Right ventricle myocardium inferior (tissue), 1 donor: ENCODE measurements at regions not wholly inside any gene's neighbourhood (a gene's known extent, or its start where the extent isn't known, plus 50 kb on each side); places are given as distances from the start of the nearest gene placed in this dataset.

ENCODE experiments used
- ATAC-seq: fragments of 200-7000 bp; cut with Tn5 transposase; one replicate; pipeline ENCODE4 v1.9.1; 2020; ENCODE audit warnings: mild to moderate bottlenecking, moderate library complexity
- DNase-seq: peaks from one replicate; pipeline ENCODE4 v3.0.0; 2021; ENCODE audit errors: missing footprints
- intact Hi-C: fragments of 100-400 bp; cut with DNase I; formaldehyde crosslinking; loops from one replicate; pipeline ENCODE4 v1.11.0; 2022
- donor health status: DM: no; HTN: yes; CAD: no; lungs with severe emphysema.

GRCh38 chr10:65500716-65501115 lies 1425.1 kb upstream of the LRRTM3 start:
- no peak for DNase-seq
- intact Hi-C loops = no loop called here

DNA sequence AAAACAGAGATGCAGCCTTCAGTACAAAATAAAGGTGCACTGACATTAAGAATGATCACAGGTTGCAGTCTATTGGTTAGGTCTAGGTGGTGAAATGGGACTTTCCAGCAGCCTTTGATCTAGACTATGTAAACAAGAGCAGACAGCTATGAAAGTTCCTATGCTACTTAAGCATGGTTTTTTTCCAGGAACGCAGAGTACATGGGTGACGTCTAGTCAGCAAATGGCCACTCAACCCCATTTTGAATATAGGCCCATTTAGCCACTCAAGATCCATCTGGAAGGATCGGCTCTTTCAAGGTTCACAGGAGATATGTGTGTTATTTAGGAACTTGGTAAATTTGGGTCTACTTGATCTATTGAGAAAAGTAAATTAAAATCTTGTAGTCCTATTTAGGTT lies 1424.6 kb upstream of the LRRTM3 start:
- intact Hi-C loops = no loop called here
- DNase-seq = no peak
- ATAC-seq = no peak

More at GRCh38 chr10:65500716-65501115, 1425.1 kb upstream of the LRRTM3 start:
- no peak for ATAC-seq

- intact Hi-C loops = no loop called here
- DNase-seq = no peak
- no peak for ATAC-seq
Observed at GRCh38 chr10:65518379-65518778, 1407.5 kb upstream of the LRRTM3 start.

GRCh38 chr10:65528986-65529385 lies 1396.8 kb upstream of the LRRTM3 start:
- DNase-seq (no peak), ATAC-seq (no peak)
- intact Hi-C loops = no loop called here

DNA sequence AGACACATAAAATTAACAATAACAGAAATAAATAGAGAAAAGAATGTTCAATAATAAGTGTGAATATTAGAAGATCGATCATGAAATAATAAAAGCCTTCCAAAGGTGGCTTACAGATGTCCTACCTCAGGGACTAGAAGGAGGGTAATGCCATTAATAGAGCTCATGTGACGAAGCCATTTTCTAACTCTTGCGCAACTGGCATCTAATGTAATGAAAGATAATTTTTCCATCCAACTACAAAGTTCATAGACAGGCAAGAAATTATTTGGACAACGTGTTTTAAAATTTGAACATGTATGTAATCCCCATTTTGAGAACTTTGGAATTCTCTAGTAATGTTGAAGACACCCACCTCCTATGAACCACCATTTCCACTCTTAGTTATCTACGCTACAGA lies 1394.3 kb upstream of the LRRTM3 start:
- DNase-seq = no peak
- intact Hi-C loops = no loop called here
- ATAC-seq = no peak

GRCh38 chr10:65534771-65535170 lies 1391.1 kb upstream of the LRRTM3 start:
- ATAC-seq (no peak), DNase-seq (no peak)
- intact Hi-C loops = no loop called here

DNA sequence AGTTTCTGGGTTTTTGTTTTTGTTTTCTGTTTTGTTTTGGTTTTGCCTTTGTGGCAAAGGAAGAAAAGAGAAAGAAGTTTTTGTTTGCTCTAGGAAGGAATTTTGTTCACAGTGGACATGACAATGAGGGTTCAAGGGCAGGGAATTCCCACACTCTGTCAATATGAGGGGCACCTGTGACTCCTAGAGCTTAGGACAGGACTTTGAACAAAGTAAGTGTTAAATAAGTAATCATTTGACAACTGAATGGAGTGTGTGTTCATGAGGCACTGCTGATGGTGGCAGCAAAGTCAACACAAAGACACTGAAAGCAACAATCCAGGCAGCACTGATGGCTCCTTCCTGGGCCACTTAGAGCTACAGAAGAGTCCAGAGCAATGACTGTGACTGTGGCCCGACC lies 1381.1 kb upstream of the LRRTM3 start:
- intact Hi-C loops = no loop called here
- ATAC-seq (no peak), DNase-seq (no peak)

GRCh38 chr10:65548001-65548400 lies 1377.8 kb upstream of the LRRTM3 start:
- ATAC-seq (no peak), DNase-seq (no peak)
- intact Hi-C loops = no loop called here

DNA sequence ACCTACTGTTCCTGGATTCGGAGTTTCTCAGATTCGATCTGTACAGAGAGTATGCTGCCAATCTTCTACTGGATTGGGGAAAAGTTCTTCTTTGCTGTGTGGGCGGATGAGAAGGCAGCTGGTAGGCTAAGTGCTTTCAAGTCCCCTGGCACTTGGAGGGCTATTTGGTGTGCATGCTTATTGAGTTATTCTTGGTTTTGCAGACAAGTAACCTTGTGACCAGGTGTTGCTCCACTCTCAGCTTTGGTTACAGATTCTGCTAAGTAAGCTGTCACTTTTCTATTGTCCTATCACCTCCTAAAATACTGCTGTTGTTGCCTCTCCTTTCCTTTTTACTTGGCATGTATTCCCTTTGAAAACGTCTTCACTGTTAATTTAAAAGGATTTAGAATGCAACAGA lies 1375.1 kb upstream of the LRRTM3 start:
- no peak for ATAC-seq
- DNase-seq = no peak
- intact Hi-C loops = no loop called here

DNA sequence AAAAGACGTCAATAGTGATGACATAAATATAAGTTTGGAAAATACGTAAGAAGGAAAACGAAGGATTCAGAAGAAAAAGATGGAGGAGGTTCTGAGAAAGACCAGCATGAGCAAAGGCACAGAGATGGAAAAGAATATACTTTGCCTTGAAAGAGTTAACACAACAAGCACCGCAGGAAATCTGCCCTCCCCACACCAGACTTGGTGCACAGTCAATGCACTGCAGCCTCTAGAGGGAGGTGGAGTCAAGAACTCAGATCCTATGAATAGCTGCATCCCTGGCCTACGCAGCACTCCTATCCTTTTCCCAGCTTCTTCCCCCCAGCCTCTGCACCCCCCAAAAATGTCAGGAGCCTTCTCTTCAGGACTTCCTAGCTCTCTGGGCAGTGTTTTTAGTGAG lies 1370.6 kb upstream of the LRRTM3 start:
- ATAC-seq (no peak), DNase-seq (no peak)
- intact Hi-C loops = no loop called here

DNA sequence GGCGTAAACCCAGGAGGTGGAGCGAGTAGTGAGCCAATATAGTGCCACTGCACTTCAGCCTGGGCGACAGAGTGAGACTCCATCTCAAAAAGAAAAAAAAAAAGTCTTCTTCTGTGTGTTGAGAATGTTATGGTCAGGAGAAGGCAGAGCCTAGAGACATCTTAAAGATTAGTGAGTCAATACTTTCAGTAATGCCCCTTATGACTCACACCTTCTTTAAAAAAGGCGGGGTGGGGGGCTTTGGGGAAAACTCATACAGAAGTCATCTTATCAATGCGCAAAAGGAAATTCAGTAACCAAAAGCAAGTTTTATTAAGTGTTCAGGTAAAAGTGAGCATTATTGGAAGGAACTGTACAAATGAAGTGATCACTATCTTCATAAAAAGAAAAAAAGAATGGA lies 1369.8 kb upstream of the LRRTM3 start:
- DNase-seq (no peak), ATAC-seq (no peak)
- intact Hi-C loops = no loop called here

- DNase-seq (no peak), ATAC-seq (no peak)
- intact Hi-C loops = no loop called here
Observed at GRCh38 chr10:65559369-65559768, 1366.5 kb upstream of the LRRTM3 start.

GRCh38 chr10:65565246-65565645 lies 1360.6 kb upstream of the LRRTM3 start:
- ATAC-seq (no peak), DNase-seq (no peak)
- intact Hi-C loops = no loop called here

DNA sequence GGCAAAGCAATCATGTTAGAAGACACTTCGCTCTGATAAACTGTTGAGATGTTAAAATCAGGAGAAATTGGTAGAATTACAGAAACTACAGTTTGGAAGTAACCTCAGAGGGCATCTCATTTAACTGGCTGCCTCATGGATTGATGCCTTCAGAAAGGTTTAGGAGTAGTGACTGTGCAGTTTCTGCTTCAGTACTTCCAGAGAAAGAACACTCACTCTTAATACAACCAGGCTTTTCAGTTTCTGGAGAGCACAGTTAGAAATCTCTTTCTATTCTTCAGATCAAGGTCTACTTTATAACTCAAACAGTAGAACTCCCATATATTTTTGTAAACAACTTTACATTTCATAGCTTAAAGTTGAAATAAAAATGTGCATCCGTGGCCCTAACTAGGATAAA lies 1358.9 kb upstream of the LRRTM3 start:
- intact Hi-C loops = no loop called here
- DNase-seq = no peak
- ATAC-seq = no peak

- intact Hi-C loops = no loop called here
- DNase-seq = peak; percentile 63
- peak; percentile 48 for ATAC-seq
Observed at GRCh38 chr10:65570143-65571010, 1355.5 kb upstream of the LRRTM3 start.

DNA sequence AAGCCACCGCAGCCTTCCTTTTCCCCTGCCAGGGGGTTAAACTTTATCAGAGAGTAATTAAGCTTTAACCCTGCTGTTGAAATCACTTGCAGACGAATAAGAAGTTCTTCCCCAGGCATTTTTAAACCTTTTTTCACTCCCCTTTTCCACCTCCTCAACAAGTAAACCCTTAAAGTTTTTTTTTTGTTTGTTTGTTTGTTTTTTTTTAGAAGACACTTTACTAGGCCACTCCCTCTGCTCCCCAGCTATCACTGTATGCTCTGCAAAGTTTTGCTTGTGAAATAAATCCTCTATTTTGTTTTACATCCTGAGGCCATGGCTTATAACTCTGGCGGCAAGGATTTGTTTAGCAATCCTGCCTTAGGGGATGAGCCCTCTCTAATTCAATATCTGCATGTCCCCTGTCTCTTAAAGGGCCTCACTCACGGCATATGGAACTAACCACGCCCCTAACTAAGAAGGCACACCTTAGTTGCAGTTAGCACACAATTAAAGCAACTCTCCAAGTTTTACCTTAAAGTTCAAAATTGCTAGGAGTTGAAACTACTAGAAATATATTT lies 1354.7 kb upstream of the LRRTM3 start:
- DNase-seq = no peak
- intact Hi-C loops = no loop called here
- ATAC-seq = no peak

DNA sequence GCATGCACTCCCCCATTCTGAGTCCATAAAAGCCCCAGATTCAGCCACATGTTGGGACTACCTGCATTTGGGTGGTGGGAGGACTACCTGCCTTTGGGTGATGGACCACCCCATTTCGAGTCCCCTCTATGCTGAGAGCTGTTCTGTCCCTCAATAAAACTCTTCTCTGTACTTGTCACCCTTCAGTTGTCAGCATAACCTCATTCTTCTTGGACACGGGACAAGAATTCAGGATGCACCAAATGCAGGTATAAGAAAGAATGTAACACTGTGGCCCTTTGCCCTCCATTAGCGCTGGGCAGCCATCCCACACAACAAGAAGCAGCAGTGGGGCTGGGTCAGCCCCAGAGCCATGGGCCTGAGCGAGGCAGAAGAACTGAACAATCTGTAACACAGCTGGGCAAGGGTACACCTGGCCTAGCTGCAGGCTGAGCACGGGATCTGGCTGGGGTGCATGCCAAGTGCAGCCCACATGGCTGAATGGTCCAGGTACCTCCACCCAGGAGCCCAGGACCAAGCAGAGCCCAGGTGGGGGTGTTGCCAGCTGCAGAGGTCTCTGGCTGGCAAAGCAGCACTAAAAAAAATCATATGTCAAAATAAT lies 1344.3 kb upstream of the LRRTM3 start:
- no peak for ATAC-seq
- intact Hi-C loops = no loop called here
- DNase-seq = peak; percentile 58

- intact Hi-C loops = no loop called here
- no peak for ATAC-seq
- no peak for DNase-seq
Observed at GRCh38 chr10:65602182-65602865, 1323.5 kb upstream of the LRRTM3 start.

GRCh38 chr10:65611592-65611991 lies 1314.2 kb upstream of the LRRTM3 start:
- ATAC-seq = no peak
- intact Hi-C loops = no loop called here
- DNase-seq = no peak
